Thoracic aorta (tissue), 2 donors: ENCODE measurements at regions not wholly inside any gene's neighbourhood (a gene's known extent, or its start where the extent isn't known, plus 50 kb on each side); places are given as distances from the start of the nearest gene placed in this dataset.
"Not testable (repeated sequence)": the region's sequence is repeated elsewhere in the genome, so short reads cannot be mapped to it uniquely, and the experiment has no call there.

Source experiments
- ATAC-seq: fragments of 150-250 bp; one replicate; pipeline ENCODE4 v1.8.0; 2017; ENCODE audit warnings: low read depth; ENCODE audit not compliant: insufficient number of reproducible peaks, low FRiP score
- DNase-seq: peaks from one replicate; pipeline ENCODE4 v3.0.0-alpha.2; 2020; ENCODE audit warnings: low spot score
- H3K27ac ChIP-seq, 2 donors: fragments of 200-600 bp; sonication (generic); 1 replicate in 1 of 2; 2 replicates in 1 of 2; pipeline ENCODE4 v1.5.1; 2016; ENCODE audit warnings: mild to moderate bottlenecking in 2 of 2, moderate library complexity in 2 of 2
- H3K27me3 ChIP-seq: fragments of 200-600 bp; sonication (generic); replicated peaks from 2 replicates; pipeline ENCODE4 v1.6.0; 2016; ENCODE audit warnings: mild to moderate bottlenecking; ENCODE audit not compliant: insufficient read depth
- H3K36me3 ChIP-seq: fragments of 200-600 bp; sonication (generic); one replicate; pipeline ENCODE4 v1.5.1; 2016
- H3K4me1 ChIP-seq, 2 donors: fragments of 200-600 bp; sonication (generic); 1 replicate in 1 of 2; 2 replicates in 1 of 2; pipeline versions ENCODE4 v1.5.1 to v1.6.0; 2016; ENCODE audit warnings: low read depth in 2 of 2, mild to moderate bottlenecking in 1 of 2; ENCODE audit not compliant: control insufficient read depth in 1 of 2
- H3K4me3 ChIP-seq: fragments of 200-600 bp; sonication (generic); 2 replicates; pipeline ENCODE4 v1.5.1; 2016; ENCODE audit warnings: mild to moderate bottlenecking
- H3K9me3 ChIP-seq: fragments of 200-600 bp; sonication (generic); 2 replicates; pipeline ENCODE4 v1.5.1; 2016
- CTCF ChIP-seq: fragments of 200-600 bp; sonication (generic); IDR thresholded peaks from one replicate; pipeline ENCODE4 v1.5.1; 2019; ENCODE audit warnings: antibody characterized with exemption

- no peak overlapping the region for H3K27ac ChIP-seq
- TF ChIP-seq CTCF = no peak
- no peaks in the 10 kb centered on the region for H3K9me3 ChIP-seq
- no peaks in the 10 kb centered on the region for H3K27me3 ChIP-seq
- no peaks in the 10 kb centered on the region for H3K36me3 ChIP-seq
- no peak overlapping the region for H3K4me3 ChIP-seq
- H3K4me1 ChIP-seq = no peaks in the 10 kb centered on the region
- ATAC-seq = no peak
- DNase-seq = no peak
These were observed 127.1 kb upstream of the FBXL17 start for GRCh38 chr5:108508979-108509378.

- H3K27me3 ChIP-seq = no peaks in the 10 kb centered on the region
- H3K9me3 ChIP-seq = no peaks in the 10 kb centered on the region
- H3K4me1 ChIP-seq = no peaks in the 10 kb centered on the region
- H3K4me3 ChIP-seq = no peak overlapping the region
- TF ChIP-seq CTCF = no peak
- no peak overlapping the region for H3K27ac ChIP-seq
- DNase-seq (no peak), ATAC-seq (no peak)
- no peaks in the 10 kb centered on the region for H3K36me3 ChIP-seq
These were observed 125.7 kb upstream of the FBXL17 start for GRCh38 chr5:108507631-108508030.

- no peak for ATAC-seq
- H3K36me3 ChIP-seq = no peaks in the 10 kb centered on the region
- DNase-seq = no peak
- peaks cover 2% of the 10 kb centered on the region for H3K9me3 ChIP-seq
- no peak overlapping the region for H3K4me3 ChIP-seq
- no peaks in the 10 kb centered on the region for H3K27me3 ChIP-seq
- no peak for TF ChIP-seq CTCF
- no peak overlapping the region for H3K27ac ChIP-seq
- H3K4me1 ChIP-seq = no peaks in the 10 kb centered on the region
These were observed 123.7 kb upstream of the FBXL17 start for GRCh38 chr5:108505608-108506007.

GRCh38 chr5:108504974-108505373, 123.1 kb upstream of the FBXL17 start:
- no peak for DNase-seq
- Histone ChIP-seq H3K9me3 (peaks cover 6% of the 10 kb centered on the region), H3K36me3 (no peaks in the 10 kb centered on the region), H3K27ac (no peak overlapping the region), H3K4me1 (no peaks in the 10 kb centered on the region), H3K27me3 (no peaks in the 10 kb centered on the region), H3K4me3 (no peak overlapping the region)
- TF ChIP-seq CTCF = no peak
- no peak for ATAC-seq

- no peaks in the 10 kb centered on the region for H3K27me3 ChIP-seq
- H3K36me3 ChIP-seq = no peaks in the 10 kb centered on the region
- H3K4me3 ChIP-seq = no peak overlapping the region
- ATAC-seq (no peak), DNase-seq (no peak)
- H3K9me3 ChIP-seq = peaks cover 6% of the 10 kb centered on the region
- no peak overlapping the region for H3K27ac ChIP-seq
- H3K4me1 ChIP-seq = no peaks in the 10 kb centered on the region
- no peak for TF ChIP-seq CTCF
These were observed 122.1 kb upstream of the FBXL17 start for GRCh38 chr5:108503986-108504385.

- not testable (repeated sequence) for ATAC-seq, H3K27me3 ChIP-seq, H3K36me3 ChIP-seq, H3K27ac ChIP-seq, H3K4me1 ChIP-seq, DNase-seq, H3K4me3 ChIP-seq, H3K9me3 ChIP-seq
These were observed 113.7 kb upstream of the FBXL17 start for GRCh38 chr5:108495615-108496014.
